ENCODE measurements at regions not wholly inside any gene's neighbourhood (a gene's known extent, or its start where the extent isn't known, plus 50 kb on each side); places are given as distances from the start of the nearest gene placed in this dataset.

- TF ChIP-seq CTCF (IDR thresholded peaks at IDR 0.05) (no peak), POLR2A (IDR thresholded peaks at IDR 0.05) (no peak)
These were observed 151.1 kb upstream of the GSE1 start for GRCh38 chr16:85461814-85462713.
